Colonic mucosa (tissue), 4 donors: ENCODE measurements at regions not wholly inside any gene's neighbourhood (a gene's known extent, or its start where the extent isn't known, plus 50 kb on each side); places are given as distances from the start of the nearest gene placed in this dataset.

Experiments used
- DNase-seq: peaks from one replicate; pipeline ENCODE4 v3.0.0-alpha.2; 2020
- H3K27ac ChIP-seq: fragments of 200-600 bp; one replicate; pipeline ENCODE4 v1.8.0; 2021
- H3K27me3 ChIP-seq: fragments of 200-600 bp; one replicate; pipeline ENCODE4 v1.8.0; 2021
- H3K36me3 ChIP-seq: fragments of 200-600 bp; one replicate; pipeline ENCODE4 v1.8.0; 2021
- H3K4me1 ChIP-seq: fragments of 200-600 bp; one replicate; pipeline ENCODE4 v1.8.0; 2021; ENCODE audit warnings: mild to moderate bottlenecking
- H3K4me3 ChIP-seq: fragments of 200-600 bp; one replicate; pipeline ENCODE4 v1.8.0; 2021
- H3K9ac ChIP-seq, 2 donors: one replicate each; pipeline ENCODE4 v1.7.0; 2013; ENCODE audit warnings: control low read depth in 2 of 2, low read depth in 2 of 2, low read length in 2 of 2
- H3K9me3 ChIP-seq: fragments of 200-600 bp; one replicate; pipeline ENCODE4 v1.8.0; 2021
- intact Hi-C: fragments of 100-400 bp; cut with DNase I; formaldehyde crosslinking; loops from one replicate; pipeline ENCODE4 v1.14.1; 2022
- TF ChIP-seq, protein P1 (sequence below): fragments of 200-600 bp; IDR thresholded peaks from one replicate; pipeline ENCODE4 v1.8.0; 2022; ENCODE audit warnings: antibody characterized with exemption, mild to moderate bottlenecking
- donor health status: healthy.
- donor health status: DM: no; HTN: no; CAD: no.
- donor health status: DM: no; HTN: no; CAD: no.

DNA sequence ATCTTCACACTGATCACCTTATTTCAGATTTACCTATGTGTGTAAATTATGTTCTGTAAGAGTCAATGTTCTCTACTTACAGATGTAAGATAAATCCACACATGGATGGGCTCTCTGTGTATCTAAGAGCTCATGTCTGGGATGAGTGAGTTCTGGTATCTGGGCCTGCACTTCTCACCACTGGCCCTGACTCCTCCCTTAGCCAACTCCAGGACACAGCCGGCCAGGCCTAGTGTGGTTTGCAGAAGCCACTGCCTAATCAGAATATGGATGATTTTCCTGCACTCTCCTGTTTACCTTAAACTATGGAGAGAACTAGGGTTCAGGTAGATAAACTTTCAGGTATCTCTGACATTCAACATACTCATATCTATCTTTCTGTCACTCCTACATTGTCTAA lies 1284.8 kb downstream of the TMEM121 start:
- TF ChIP-seq, protein P1, sequence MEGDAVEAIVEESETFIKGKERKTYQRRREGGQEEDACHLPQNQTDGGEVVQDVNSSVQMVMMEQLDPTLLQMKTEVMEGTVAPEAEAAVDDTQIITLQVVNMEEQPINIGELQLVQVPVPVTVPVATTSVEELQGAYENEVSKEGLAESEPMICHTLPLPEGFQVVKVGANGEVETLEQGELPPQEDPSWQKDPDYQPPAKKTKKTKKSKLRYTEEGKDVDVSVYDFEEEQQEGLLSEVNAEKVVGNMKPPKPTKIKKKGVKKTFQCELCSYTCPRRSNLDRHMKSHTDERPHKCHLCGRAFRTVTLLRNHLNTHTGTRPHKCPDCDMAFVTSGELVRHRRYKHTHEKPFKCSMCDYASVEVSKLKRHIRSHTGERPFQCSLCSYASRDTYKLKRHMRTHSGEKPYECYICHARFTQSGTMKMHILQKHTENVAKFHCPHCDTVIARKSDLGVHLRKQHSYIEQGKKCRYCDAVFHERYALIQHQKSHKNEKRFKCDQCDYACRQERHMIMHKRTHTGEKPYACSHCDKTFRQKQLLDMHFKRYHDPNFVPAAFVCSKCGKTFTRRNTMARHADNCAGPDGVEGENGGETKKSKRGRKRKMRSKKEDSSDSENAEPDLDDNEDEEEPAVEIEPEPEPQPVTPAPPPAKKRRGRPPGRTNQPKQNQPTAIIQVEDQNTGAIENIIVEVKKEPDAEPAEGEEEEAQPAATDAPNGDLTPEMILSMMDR: no peak
- Histone ChIP-seq H3K4me3 (no peak overlapping the region), H3K9ac (no peak overlapping the region), H3K4me1 (no peaks in the 10 kb centered on the region), H3K36me3 (no peaks in the 10 kb centered on the region), H3K27me3 (no peaks in the 10 kb centered on the region), H3K9me3 (no peaks in the 10 kb centered on the region), H3K27ac (no peak overlapping the region)
- DNase-seq: no peak
- intact Hi-C loops: no loop called here

DNA sequence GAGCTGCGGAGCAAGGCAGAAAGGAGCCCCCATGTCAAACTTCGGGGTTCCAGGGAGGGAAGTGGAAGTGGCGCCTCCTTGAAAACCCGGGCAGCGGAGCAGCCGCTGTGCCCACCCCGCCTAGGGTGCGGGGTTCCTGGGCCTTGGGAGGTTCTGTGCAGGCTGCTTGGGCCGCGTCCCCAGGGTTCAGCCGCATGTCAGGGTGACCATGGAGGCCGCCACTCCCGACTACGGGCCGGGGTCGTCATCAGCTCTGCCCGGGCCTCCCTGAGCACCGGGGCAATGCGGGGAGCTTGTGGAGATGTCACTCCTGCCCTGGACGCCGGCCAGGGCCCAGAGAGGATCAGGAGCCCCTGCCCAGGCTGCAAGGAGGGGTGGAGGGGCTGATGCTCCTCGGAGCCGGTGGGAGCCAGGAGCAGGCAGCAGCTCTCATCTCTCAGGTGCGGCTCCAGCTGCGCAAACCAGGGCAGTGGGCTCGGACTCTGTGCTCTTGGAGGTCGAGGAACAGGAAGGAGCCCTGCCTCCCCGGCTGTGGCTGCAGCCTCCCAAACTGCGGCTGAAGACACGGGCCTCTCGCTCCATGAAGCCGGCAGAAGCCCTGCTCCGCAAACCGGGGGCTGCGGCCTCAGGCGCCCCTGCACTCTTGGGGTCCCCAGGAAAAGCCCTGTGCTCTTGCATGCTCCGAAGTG lies 1286.5 kb downstream of the TMEM121 start:
- Histone ChIP-seq H3K27ac (no peak overlapping the region), H3K4me1 (no peaks in the 10 kb centered on the region), H3K27me3 (no peaks in the 10 kb centered on the region), H3K9me3 (no peaks in the 10 kb centered on the region), H3K36me3 (no peaks in the 10 kb centered on the region), H3K4me3 (no peak overlapping the region), H3K9ac (no peak overlapping the region)
- intact Hi-C loops: no loop called here
- DNase-seq: no peak
- TF ChIP-seq, protein P1: no peak

DNA sequence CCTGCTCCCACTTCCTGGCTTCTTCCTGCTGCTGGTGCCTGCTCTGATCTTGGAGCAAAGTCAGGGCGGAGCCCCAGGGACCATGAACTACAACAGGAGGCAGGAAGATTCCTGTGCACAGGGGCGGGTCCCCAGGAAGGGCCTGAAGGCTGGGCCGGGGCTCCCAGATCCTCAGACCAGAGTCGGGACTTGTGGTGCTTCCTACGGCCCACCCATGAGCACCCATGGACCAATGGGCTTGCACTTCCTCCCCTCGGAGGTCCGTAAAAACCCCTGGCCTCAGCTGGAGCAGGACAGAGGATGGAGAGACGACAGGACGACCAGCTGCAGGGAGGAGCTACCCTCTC lies 1287.1 kb downstream of the TMEM121 start:
- no peaks in the 10 kb centered on the region for H3K27me3 ChIP-seq
- DNase-seq: no peak
- H3K27ac ChIP-seq: no peak overlapping the region
- H3K36me3 ChIP-seq: no peaks in the 10 kb centered on the region
- no peaks in the 10 kb centered on the region for H3K9me3 ChIP-seq
- no peak overlapping the region for H3K4me3 ChIP-seq
- TF ChIP-seq, protein P1: no peak
- intact Hi-C loops: no loop called here
- no peak overlapping the region for H3K9ac ChIP-seq
- H3K4me1 ChIP-seq: no peaks in the 10 kb centered on the region

DNA sequence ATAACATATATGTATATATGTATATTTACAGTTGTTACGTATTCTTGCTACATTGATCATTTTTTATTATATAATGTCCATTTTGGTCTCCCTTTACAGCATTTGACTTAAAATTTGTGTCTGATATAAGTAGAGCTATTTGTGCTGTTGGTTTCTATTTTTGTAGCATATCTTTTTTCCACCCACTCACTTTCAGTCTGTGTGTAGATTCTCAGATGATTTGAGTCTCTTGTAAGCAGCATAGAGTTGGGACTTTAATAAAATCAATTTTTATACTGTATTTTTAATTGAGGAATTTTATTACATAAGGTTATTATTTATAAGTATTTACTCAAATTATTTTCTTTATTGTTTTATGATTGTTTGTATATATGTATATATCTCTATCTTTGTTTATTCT lies 1293.7 kb downstream of the TMEM121 start:
- no peaks in the 10 kb centered on the region for H3K36me3 ChIP-seq
- no peak overlapping the region for H3K27ac ChIP-seq
- H3K9me3 ChIP-seq: no peaks in the 10 kb centered on the region
- intact Hi-C loops: no loop called here
- H3K4me1 ChIP-seq: no peaks in the 10 kb centered on the region
- no peaks in the 10 kb centered on the region for H3K27me3 ChIP-seq
- DNase-seq: no peak
- H3K4me3 ChIP-seq: no peak overlapping the region
- H3K9ac ChIP-seq: no peak overlapping the region
- TF ChIP-seq, protein P1: no peak

DNA sequence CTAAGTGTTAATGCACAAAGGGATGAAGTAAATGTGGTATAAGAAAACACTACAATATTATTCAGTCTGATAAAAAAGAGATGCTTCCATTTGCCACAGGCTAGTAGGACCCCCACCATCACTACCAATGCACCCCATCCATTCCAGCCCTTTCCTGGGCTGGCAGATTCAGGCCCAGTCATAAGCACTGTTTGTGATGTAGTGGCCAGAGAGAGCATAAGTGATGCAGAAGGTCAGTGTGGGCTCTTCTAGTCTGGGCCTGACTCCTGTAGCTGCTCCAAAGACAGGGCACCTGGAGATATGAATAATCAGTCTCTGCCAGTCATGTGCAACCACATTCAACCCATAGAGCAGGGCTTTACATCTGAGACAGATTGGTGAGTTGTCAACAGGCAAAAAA lies 1294.7 kb downstream of the TMEM121 start:
- Histone ChIP-seq H3K4me3 (no peak overlapping the region), H3K9me3 (no peaks in the 10 kb centered on the region), H3K27me3 (no peaks in the 10 kb centered on the region), H3K9ac (no peak overlapping the region), H3K4me1 (no peaks in the 10 kb centered on the region), H3K36me3 (no peaks in the 10 kb centered on the region), H3K27ac (no peak overlapping the region)
- DNase-seq: no peak
- intact Hi-C loops: no loop called here
- TF ChIP-seq, protein P1: no peak
